ENCODE measurements at regions not wholly inside any gene's neighbourhood (a gene's known extent, or its start where the extent isn't known, plus 50 kb on each side); places are given as distances from the start of the nearest gene placed in this dataset.
A peak's percentile ranks its signal among the peaks of the same experiment; 100 is the strongest.

DNA sequence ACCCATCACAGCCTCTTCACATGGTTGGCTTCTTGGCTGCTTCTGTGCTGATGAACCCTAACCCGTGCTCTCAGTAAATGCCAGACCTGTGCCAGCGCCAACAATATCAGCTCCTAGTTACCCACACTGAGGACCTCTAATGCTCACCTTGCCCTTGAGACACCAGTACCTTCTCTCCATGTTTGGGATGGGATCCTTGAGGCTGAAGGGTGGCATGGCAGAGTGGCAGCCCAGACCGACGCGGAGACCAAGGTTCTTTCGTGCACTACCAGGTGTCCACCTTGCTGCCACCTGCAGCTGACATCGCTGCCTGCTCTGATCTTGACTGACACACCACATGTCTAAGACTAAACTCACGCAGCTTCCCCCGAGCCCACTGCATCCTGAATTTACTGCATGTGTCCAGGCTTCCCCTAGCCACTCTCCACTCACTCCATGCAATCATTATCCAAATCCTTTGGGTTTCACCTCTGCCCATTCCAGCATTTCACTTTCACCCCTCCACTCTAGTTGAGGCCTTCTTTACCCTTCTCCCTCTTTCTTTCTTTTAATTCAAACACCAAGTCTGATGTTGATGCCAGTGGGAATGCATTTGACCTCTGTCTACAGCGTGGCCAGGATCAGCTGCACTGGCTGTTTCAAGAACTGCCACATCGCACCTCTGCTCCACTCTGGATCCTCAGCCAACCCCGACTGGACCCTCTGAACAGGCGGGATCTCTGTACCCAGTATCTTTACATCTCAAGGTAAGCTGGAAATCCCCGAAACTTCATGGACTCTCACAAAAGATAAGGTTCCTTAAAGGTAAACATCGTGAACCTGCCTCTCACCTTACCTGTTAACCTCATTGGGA is 294.9 kb downstream of the GLRX3 start:
- Mint-ChIP-seq H3K4me3 (no peak overlapping the region), H3K4me1 (no peaks in the 10 kb centered on the region), H3K27ac (ENCODE audit: unreplicated experiment) (no peak overlapping the region), H3K9me3 (peaks cover 6% of the 10 kb centered on the region), H3K27me3 (ENCODE audit: low read depth) (peaks cover 3% of the 10 kb centered on the region), H3K36me3 (ENCODE audit: low read depth) (no peaks in the 10 kb centered on the region)
- TF ChIP-seq CTCF (conservative IDR thresholded peaks at IDR 0.05): no peak
- no peak for DNase-seq (ENCODE audit: low read depth, low spot score)

- Mint-ChIP-seq H3K9me3 (peaks cover 6% of the 10 kb centered on the region), H3K27ac (ENCODE audit: unreplicated experiment) (no peak overlapping the region), H3K36me3 (ENCODE audit: low read depth) (no peaks in the 10 kb centered on the region), H3K27me3 (ENCODE audit: low read depth) (peaks cover 7% of the 10 kb centered on the region), H3K4me3 (no peak overlapping the region), H3K4me1 (no peaks in the 10 kb centered on the region)
- TF ChIP-seq CTCF (conservative IDR thresholded peaks at IDR 0.05): no peak
- no peak for DNase-seq (ENCODE audit: low read depth, low spot score)
Observed at GRCh38 chr10:130432271-130432670, 296.1 kb downstream of the GLRX3 start.

DNA sequence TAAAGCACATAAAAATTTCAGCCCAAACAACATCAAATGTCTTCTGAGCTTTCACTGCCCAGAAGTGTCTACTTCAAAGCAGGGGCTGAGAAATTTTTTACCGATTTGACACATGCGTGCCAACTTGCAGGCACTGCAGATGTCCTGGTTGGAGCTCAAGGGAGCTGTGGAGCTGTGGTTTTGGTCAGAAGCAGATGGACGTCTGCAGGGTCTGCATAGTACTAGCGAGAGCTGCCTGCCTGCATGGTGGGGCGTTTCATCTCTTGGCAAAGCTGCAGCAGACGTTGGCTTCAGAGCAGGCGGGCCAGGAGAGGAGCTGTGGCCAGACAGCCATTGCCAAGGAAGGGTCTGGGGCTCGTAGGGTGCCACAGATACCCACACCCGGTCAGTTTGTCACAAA is 296.7 kb downstream of the GLRX3 start:
- no peak for TF ChIP-seq CTCF (conservative IDR thresholded peaks at IDR 0.05)
- Mint-ChIP-seq H3K4me3 (no peak overlapping the region), H3K27me3 (ENCODE audit: low read depth) (peaks cover 7% of the 10 kb centered on the region), H3K9me3 (peaks cover 6% of the 10 kb centered on the region), H3K27ac (ENCODE audit: unreplicated experiment) (no peak overlapping the region), H3K4me1 (no peaks in the 10 kb centered on the region), H3K36me3 (ENCODE audit: low read depth) (no peaks in the 10 kb centered on the region)
- DNase-seq (ENCODE audit: low read depth, low spot score): no peak

GRCh38 chr10:130434446-130435385 is 298.5 kb downstream of the GLRX3 start:
- TF ChIP-seq CTCF (conservative IDR thresholded peaks at IDR 0.05): no peak
- peaks cover 7% of the 10 kb centered on the region for H3K27me3 Mint-ChIP-seq (ENCODE audit: low read depth)
- no peaks in the 10 kb centered on the region for H3K4me1 Mint-ChIP-seq
- no peaks in the 10 kb centered on the region for H3K36me3 Mint-ChIP-seq (ENCODE audit: low read depth)
- no peak overlapping the region for H3K4me3 Mint-ChIP-seq
- H3K9me3 Mint-ChIP-seq: peaks cover 6% of the 10 kb centered on the region
- no peak for DNase-seq (ENCODE audit: low read depth, low spot score)
- peak overlapping the region; percentile 78 for H3K27ac Mint-ChIP-seq (ENCODE audit: unreplicated experiment)

GRCh38 chr10:130435961-130436360 is 299.8 kb downstream of the GLRX3 start:
- H3K4me1 Mint-ChIP-seq: no peaks in the 10 kb centered on the region
- H3K36me3 Mint-ChIP-seq (ENCODE audit: low read depth): no peaks in the 10 kb centered on the region
- no peak overlapping the region for H3K27ac Mint-ChIP-seq (ENCODE audit: unreplicated experiment)
- H3K27me3 Mint-ChIP-seq (ENCODE audit: low read depth): peaks cover 7% of the 10 kb centered on the region
- TF ChIP-seq CTCF (conservative IDR thresholded peaks at IDR 0.05): no peak
- peaks cover 6% of the 10 kb centered on the region for H3K9me3 Mint-ChIP-seq
- DNase-seq (ENCODE audit: low read depth, low spot score): no peak
- H3K4me3 Mint-ChIP-seq: no peak overlapping the region

Data from neural crest cell (in vitro differentiated cells).